DND-41 (cell line): ENCODE measurements at regions not wholly inside any gene's neighbourhood (a gene's known extent, or its start where the extent isn't known, plus 50 kb on each side); places are given as distances from the start of the nearest gene placed in this dataset.

Source experiments
- ATAC-seq: fragments of 200-7000 bp; cut with Tn5 transposase; 3 replicates; pipeline ENCODE4 v1.9.1; 2021; ENCODE audit warnings: low read depth; ENCODE audit not compliant: insufficient read depth
- DNase-seq: peaks from one replicate; pipeline ENCODE4 v3.0.0-alpha.2; 2020
- H2AFZ ChIP-seq: 2 replicates; pipeline ENCODE4 v1.6.0; 2012; ENCODE audit warnings: low read depth, low read length
- H3K27ac ChIP-seq: 2 replicates; pipeline ENCODE4 v1.5.1; 2012; ENCODE audit warnings: low read length, inconsistent platforms
- H3K27me3 ChIP-seq: fragments of 200-600 bp; sonication (generic); 2 replicates; pipeline ENCODE4 v1.6.0; 2012; ENCODE audit warnings: low read length, mild to moderate bottlenecking, inconsistent platforms; ENCODE audit not compliant: insufficient read depth, poor library complexity
- H3K36me3 ChIP-seq: 2 replicates; pipeline ENCODE4 v1.5.1; 2012; ENCODE audit warnings: low read length, inconsistent platforms; ENCODE audit not compliant: insufficient read depth
- H3K4me1 ChIP-seq: 2 replicates; pipeline ENCODE4 v1.5.1; 2012; ENCODE audit warnings: mild to moderate bottlenecking, low read length; ENCODE audit not compliant: insufficient read depth
- H3K4me2 ChIP-seq: 2 replicates; pipeline ENCODE4 v1.6.0; 2012; ENCODE audit warnings: mild to moderate bottlenecking, moderate library complexity, low read length, inconsistent platforms; ENCODE audit not compliant: insufficient read depth
- H3K4me3 ChIP-seq, 2 experiments: fragments of 200-600 bp in 1 of 2; shearing (Covaris generic) in 1 of 2; 2 replicates each; pipeline ENCODE4 v1.5.1; 2012 to 2016; ENCODE audit warnings: inconsistent platforms in 2 of 2, low read length in 2 of 2, mild to moderate bottlenecking in 2 of 2, low read depth in 1 of 2, moderate library complexity in 1 of 2
- H3K79me2 ChIP-seq: 2 replicates; pipeline ENCODE4 v1.6.0; 2012; ENCODE audit warnings: low read length, inconsistent platforms; ENCODE audit not compliant: insufficient read depth
- H3K9ac ChIP-seq: 2 replicates; pipeline ENCODE4 v1.6.0; 2012; ENCODE audit warnings: low read depth, mild to moderate bottlenecking, inconsistent platforms, low read length, moderate library complexity
- H3K9me3 ChIP-seq: 2 replicates; pipeline ENCODE4 v1.5.1; 2012; ENCODE audit warnings: low read length, moderate library complexity, mild to moderate bottlenecking, inconsistent platforms; ENCODE audit not compliant: insufficient read depth, severe bottlenecking
- H4K20me1 ChIP-seq: 2 replicates; pipeline ENCODE4 v1.6.0; 2012; ENCODE audit warnings: low read length; ENCODE audit not compliant: insufficient read depth
- EZH2 ChIP-seq: IDR thresholded peaks from 3 replicates; pipeline ENCODE4 v1.6.1; 2012; ENCODE audit warnings: borderline replicate concordance, low read depth, mild to moderate bottlenecking, moderate library complexity, low read length, inconsistent platforms; ENCODE audit not compliant: severe bottlenecking
- TF ChIP-seq, protein P1 (sequence below): IDR thresholded peaks from 2 replicates; pipeline ENCODE4 v1.5.1; 2012; ENCODE audit warnings: borderline replicate concordance, low read length, moderate library complexity, mild to moderate bottlenecking; ENCODE audit not compliant: poor library complexity, severe bottlenecking; ENCODE audit errors: extremely low read depth

DNA sequence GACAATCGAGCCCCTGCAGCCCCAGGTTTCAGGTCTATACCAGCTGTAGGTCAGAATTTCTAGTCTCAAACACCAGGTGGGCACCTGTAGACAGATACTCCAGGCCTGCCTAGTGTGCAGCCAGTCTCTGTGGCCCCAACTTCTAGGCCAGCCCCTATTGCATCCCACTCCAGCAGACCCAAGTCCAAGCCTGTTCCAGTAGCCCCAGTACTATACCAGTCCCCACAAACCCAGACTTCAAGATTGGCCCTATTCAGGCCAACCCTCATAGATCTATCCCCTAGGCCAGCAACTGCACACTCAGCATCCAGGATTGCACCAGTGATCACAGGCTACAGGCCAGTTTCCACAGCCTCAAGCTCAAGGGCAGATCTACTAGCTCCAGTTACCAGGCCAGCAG lies 344.0 kb downstream of the PYDC2 start:
- Histone ChIP-seq H3K4me1 (no peaks in the 10 kb centered on the region), H3K27me3 (no peaks in the 10 kb centered on the region), H3K79me2 (no peaks in the 10 kb centered on the region), H3K9ac (no peak overlapping the region), H3K36me3 (no peaks in the 10 kb centered on the region), H3K27ac (no peak overlapping the region), H3K4me2 (no peak overlapping the region), H2AFZ (no peak overlapping the region), H4K20me1 (no peaks in the 10 kb centered on the region), H3K4me3 (no peak overlapping the region), H3K9me3 (peaks cover 4% of the 10 kb centered on the region)
- DNase-seq (no peak), ATAC-seq (no peak)
- TF ChIP-seq EZH2, result no peak
- TF ChIP-seq, protein P1, sequence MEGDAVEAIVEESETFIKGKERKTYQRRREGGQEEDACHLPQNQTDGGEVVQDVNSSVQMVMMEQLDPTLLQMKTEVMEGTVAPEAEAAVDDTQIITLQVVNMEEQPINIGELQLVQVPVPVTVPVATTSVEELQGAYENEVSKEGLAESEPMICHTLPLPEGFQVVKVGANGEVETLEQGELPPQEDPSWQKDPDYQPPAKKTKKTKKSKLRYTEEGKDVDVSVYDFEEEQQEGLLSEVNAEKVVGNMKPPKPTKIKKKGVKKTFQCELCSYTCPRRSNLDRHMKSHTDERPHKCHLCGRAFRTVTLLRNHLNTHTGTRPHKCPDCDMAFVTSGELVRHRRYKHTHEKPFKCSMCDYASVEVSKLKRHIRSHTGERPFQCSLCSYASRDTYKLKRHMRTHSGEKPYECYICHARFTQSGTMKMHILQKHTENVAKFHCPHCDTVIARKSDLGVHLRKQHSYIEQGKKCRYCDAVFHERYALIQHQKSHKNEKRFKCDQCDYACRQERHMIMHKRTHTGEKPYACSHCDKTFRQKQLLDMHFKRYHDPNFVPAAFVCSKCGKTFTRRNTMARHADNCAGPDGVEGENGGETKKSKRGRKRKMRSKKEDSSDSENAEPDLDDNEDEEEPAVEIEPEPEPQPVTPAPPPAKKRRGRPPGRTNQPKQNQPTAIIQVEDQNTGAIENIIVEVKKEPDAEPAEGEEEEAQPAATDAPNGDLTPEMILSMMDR, result no peak

- TF ChIP-seq, protein P1, result no peak
- Histone ChIP-seq H3K9me3 (no peaks in the 10 kb centered on the region), H3K79me2 (no peaks in the 10 kb centered on the region), H3K4me3 (no peak overlapping the region), H3K36me3 (no peaks in the 10 kb centered on the region), H3K27me3 (no peaks in the 10 kb centered on the region), H3K27ac (no peak overlapping the region), H4K20me1 (no peaks in the 10 kb centered on the region), H3K4me2 (no peak overlapping the region), H2AFZ (no peak overlapping the region), H3K4me1 (no peaks in the 10 kb centered on the region), H3K9ac (no peak overlapping the region)
- no peak for ATAC-seq
- no peak for DNase-seq
These were observed 347.1 kb downstream of the PYDC2 start for GRCh38 chr3:191808073-191808472.

DNA sequence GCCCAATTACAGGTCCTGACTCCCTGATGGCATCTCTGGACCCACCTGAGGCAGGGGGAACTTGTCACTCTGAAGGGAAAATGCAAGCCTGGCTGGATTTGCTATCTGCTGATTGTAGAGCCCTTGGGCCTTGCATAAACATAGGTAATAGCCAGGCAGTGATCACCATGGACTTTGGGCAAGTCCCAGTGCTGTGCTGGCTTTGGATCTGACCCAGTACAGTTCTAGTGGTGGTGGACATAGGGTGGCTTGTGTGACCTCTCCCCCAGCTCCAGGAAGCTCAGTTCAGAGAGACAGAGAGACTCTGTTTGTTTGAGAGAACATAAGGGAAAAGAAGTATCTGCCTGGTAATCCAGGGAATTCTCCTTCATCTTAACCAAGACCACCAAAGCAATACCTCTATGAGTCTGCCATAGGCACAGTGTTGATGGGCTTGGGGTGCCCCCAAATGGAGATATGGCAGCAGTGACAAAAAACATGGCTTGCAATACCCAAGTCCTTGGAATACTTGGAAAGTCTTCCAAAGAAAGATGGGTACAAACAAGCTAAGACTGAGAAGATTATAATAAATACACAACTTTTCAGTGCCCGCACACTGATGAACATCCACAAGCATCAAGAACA lies 348.5 kb downstream of the PYDC2 start:
- no peak overlapping the region for H3K27ac ChIP-seq
- H3K4me3 ChIP-seq, result no peak overlapping the region
- H3K4me1 ChIP-seq, result no peaks in the 10 kb centered on the region
- no peak overlapping the region for H2AFZ ChIP-seq
- no peak for TF ChIP-seq EZH2
- TF ChIP-seq, protein P1, result no peak
- DNase-seq, result no peak
- H3K9ac ChIP-seq, result no peak overlapping the region
- no peak overlapping the region for H3K4me2 ChIP-seq
- no peaks in the 10 kb centered on the region for H3K9me3 ChIP-seq
- no peaks in the 10 kb centered on the region for H3K36me3 ChIP-seq
- H3K79me2 ChIP-seq, result no peaks in the 10 kb centered on the region
- no peaks in the 10 kb centered on the region for H4K20me1 ChIP-seq
- no peak for ATAC-seq
- H3K27me3 ChIP-seq, result no peaks in the 10 kb centered on the region

DNA sequence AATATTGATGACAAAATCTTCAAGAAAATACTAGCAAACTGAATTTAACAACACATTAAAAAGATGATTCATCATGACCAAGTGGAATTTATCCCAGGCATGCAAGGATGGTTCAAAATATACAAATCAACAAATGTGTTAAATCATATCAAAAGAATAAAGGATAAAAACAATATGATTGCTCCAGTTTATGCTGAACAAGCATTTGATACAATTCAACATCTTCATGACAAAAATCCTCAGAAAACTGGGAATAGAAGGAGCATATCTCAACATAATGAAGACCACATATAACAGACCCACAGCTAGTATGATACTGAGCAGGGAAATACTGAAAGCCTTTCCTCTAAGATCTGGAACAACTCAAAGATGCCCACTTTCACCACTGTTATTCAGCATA lies 352.3 kb downstream of the PYDC2 start:
- TF ChIP-seq, protein P1, result no peak
- no peak for TF ChIP-seq EZH2
- DNase-seq (no peak), ATAC-seq (no peak)
- H2AFZ ChIP-seq, result no peak overlapping the region
- H3K79me2 ChIP-seq, result no peaks in the 10 kb centered on the region
- no peaks in the 10 kb centered on the region for H4K20me1 ChIP-seq
- no peaks in the 10 kb centered on the region for H3K27me3 ChIP-seq
- H3K9me3 ChIP-seq, result no peaks in the 10 kb centered on the region
- no peaks in the 10 kb centered on the region for H3K36me3 ChIP-seq
- H3K4me1 ChIP-seq, result no peaks in the 10 kb centered on the region
- no peak overlapping the region for H3K27ac ChIP-seq
- no peak overlapping the region for H3K9ac ChIP-seq
- H3K4me3 ChIP-seq, result no peak overlapping the region
- H3K4me2 ChIP-seq, result no peak overlapping the region
